Loucy (cell line): ENCODE measurements at regions not wholly inside any gene's neighbourhood (a gene's known extent, or its start where the extent isn't known, plus 50 kb on each side); places are given as distances from the start of the nearest gene placed in this dataset.

ENCODE experiments used
- H2AFZ ChIP-seq: fragments of 200-600 bp; sonication (generic); 2 replicates; pipeline ENCODE4 v1.6.0; 2016; ENCODE audit warnings: antibody characterized with exemption, mild to moderate bottlenecking, low read length, moderate library complexity
- H3F3A ChIP-seq: fragments of 200-600 bp; 2 replicates; pipeline ENCODE4 v1.6.0; 2016; ENCODE audit warnings: antibody characterized with exemption, low read depth, mild to moderate bottlenecking
- H3K27me3 ChIP-seq: fragments of 200-600 bp; sonication (generic); 2 replicates; pipeline ENCODE4 v1.6.1; 2014; ENCODE audit warnings: low read length, mild to moderate bottlenecking; ENCODE audit not compliant: insufficient read depth, poor library complexity, severe bottlenecking
- H3K36me3 ChIP-seq: fragments of 200-600 bp; sonication (generic); 2 replicates; pipeline ENCODE4 v1.6.1; 2016; ENCODE audit warnings: low read length; ENCODE audit not compliant: insufficient read depth
- H3K4me1 ChIP-seq: fragments of 200-600 bp; sonication (generic); 2 replicates; pipeline ENCODE4 v1.5.1; 2014; ENCODE audit warnings: low read length, mild to moderate bottlenecking; ENCODE audit not compliant: insufficient read depth, poor library complexity, severe bottlenecking
- H3K4me2 ChIP-seq: fragments of 200-600 bp; sonication (generic); 2 replicates; pipeline ENCODE4 v1.6.0; 2014; ENCODE audit warnings: antibody characterized with exemption, low read length, low read depth, mild to moderate bottlenecking; ENCODE audit not compliant: poor library complexity, severe bottlenecking
- H3K4me3 ChIP-seq: fragments of 200-600 bp; sonication (generic); 2 replicates; pipeline ENCODE4 v1.5.1; 2014; ENCODE audit warnings: low read length, mild to moderate bottlenecking, mixed read lengths; ENCODE audit not compliant: poor library complexity, severe bottlenecking
- H3K79me2 ChIP-seq: fragments of 200-600 bp; sonication (generic); 2 replicates; pipeline ENCODE4 v1.6.1; 2014; ENCODE audit warnings: low read length; ENCODE audit not compliant: insufficient read depth
- H3K9ac ChIP-seq: fragments of 200-600 bp; sonication (generic); 2 replicates; pipeline ENCODE4 v1.6.0; 2014; ENCODE audit warnings: mild to moderate bottlenecking, low read depth, low read length, moderate library complexity; ENCODE audit not compliant: poor library complexity, severe bottlenecking
- H3K9me2 ChIP-seq: fragments of 200-600 bp; sonication (generic); replicated peaks from 2 replicates; pipeline ENCODE4 v1.6.1; 2016; ENCODE audit warnings: low read depth, low read length, mixed read lengths
- H3K9me3 ChIP-seq: fragments of 200-600 bp; sonication (generic); 2 replicates; pipeline ENCODE4 v1.6.1; 2014; ENCODE audit warnings: mild to moderate bottlenecking, antibody characterized with exemption, low read length, low read depth; ENCODE audit not compliant: insufficient read depth
- H4K20me1 ChIP-seq: fragments of 200-600 bp; sonication (generic); 2 replicates; pipeline ENCODE4 v1.6.0; 2014; ENCODE audit warnings: antibody characterized with exemption, low read length, mild to moderate bottlenecking; ENCODE audit not compliant: insufficient read depth, poor library complexity, severe bottlenecking
- EZH2phosphoT487 ChIP-seq: fragments of 200-600 bp; IDR thresholded peaks from 2 replicates; pipeline ENCODE4 v1.6.1; 2018; ENCODE audit warnings: antibody characterized with exemption, mild to moderate bottlenecking, moderate library complexity, borderline replicate concordance
- TF ChIP-seq, protein P1 (sequence below): fragments of 200-600 bp; sonication (generic); conservative IDR thresholded peaks from 2 replicates; pipeline ENCODE4 v1.5.1; 2014; ENCODE audit warnings: mild to moderate bottlenecking, antibody characterized with exemption, low read length

DNA sequence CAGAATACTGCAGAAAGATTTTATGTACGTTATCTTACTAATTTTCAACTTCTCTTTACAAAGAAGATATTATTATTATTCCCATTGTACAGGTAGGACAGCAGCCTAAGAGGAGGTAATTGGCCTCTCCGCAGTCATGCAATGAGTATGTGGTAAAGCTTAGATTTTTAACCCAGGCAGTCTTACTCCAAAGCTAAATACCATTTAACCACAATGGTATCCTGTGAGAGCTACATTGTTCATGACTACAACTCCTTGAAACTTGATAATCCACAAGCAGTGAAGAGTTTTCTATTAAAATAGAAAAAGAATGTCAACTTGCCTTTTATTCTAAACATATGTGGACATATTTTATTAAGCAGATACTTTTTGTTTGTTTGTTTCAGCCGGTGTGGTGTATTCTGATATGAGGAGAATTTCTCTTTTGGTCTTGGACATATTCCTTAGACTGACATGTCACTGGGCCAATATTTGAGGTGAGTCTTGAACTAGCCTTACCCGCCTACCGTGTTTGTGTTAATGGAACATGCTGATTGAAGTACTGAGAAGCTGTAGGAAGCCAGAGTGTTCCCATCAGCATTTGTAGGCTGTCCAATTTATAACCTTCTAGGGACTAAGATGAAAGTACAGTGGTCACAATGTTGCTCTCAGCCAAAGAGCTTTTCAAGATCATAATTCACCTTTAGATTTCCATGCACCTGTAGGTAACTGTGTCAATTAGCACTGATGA lies 293.9 kb upstream of the DCC start:
- Histone ChIP-seq H2AFZ (no peak overlapping the region), H3F3A (no peaks in the 10 kb centered on the region), H3K9ac (no peak overlapping the region), H4K20me1 (no peaks in the 10 kb centered on the region), H3K36me3 (no peaks in the 10 kb centered on the region), H3K79me2 (no peaks in the 10 kb centered on the region), H3K9me3 (no peaks in the 10 kb centered on the region), H3K9me2 (no peaks in the 10 kb centered on the region), H3K4me2 (no peak overlapping the region), H3K27me3 (no peaks in the 10 kb centered on the region), H3K4me3 (no peak overlapping the region), H3K4me1 (no peaks in the 10 kb centered on the region)
- TF ChIP-seq EZH2phosphoT487, result no peak
- TF ChIP-seq, protein P1, sequence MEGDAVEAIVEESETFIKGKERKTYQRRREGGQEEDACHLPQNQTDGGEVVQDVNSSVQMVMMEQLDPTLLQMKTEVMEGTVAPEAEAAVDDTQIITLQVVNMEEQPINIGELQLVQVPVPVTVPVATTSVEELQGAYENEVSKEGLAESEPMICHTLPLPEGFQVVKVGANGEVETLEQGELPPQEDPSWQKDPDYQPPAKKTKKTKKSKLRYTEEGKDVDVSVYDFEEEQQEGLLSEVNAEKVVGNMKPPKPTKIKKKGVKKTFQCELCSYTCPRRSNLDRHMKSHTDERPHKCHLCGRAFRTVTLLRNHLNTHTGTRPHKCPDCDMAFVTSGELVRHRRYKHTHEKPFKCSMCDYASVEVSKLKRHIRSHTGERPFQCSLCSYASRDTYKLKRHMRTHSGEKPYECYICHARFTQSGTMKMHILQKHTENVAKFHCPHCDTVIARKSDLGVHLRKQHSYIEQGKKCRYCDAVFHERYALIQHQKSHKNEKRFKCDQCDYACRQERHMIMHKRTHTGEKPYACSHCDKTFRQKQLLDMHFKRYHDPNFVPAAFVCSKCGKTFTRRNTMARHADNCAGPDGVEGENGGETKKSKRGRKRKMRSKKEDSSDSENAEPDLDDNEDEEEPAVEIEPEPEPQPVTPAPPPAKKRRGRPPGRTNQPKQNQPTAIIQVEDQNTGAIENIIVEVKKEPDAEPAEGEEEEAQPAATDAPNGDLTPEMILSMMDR, result no peak

DNA sequence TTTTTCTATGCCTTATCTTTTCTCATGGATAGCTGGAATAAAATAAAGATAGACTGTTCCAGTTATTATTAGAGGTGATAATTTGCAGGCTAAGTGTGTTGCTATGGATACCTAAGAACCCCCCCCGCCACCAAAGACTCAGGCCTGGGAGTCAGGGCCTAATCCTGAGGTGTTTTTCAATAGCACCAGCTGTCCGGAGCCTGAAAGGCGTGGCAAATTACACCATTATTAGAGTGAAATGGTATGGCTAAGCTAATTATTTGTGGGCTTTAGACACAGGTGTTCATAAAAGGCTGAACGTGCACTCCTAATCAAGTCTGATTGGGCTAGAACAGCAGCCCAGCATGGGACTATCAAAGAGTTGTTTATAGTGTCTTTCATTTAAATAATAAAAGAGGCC lies 293.2 kb upstream of the DCC start:
- no peak overlapping the region for H3K4me3 ChIP-seq
- no peak overlapping the region for H3K4me2 ChIP-seq
- TF ChIP-seq, protein P1, result no peak
- no peak for TF ChIP-seq EZH2phosphoT487
- no peaks in the 10 kb centered on the region for H4K20me1 ChIP-seq
- no peaks in the 10 kb centered on the region for H3K4me1 ChIP-seq
- no peak overlapping the region for H2AFZ ChIP-seq
- no peaks in the 10 kb centered on the region for H3F3A ChIP-seq
- H3K36me3 ChIP-seq, result no peaks in the 10 kb centered on the region
- H3K27me3 ChIP-seq, result no peaks in the 10 kb centered on the region
- H3K79me2 ChIP-seq, result no peaks in the 10 kb centered on the region
- H3K9ac ChIP-seq, result no peak overlapping the region
- no peaks in the 10 kb centered on the region for H3K9me3 ChIP-seq
- H3K9me2 ChIP-seq, result no peaks in the 10 kb centered on the region

DNA sequence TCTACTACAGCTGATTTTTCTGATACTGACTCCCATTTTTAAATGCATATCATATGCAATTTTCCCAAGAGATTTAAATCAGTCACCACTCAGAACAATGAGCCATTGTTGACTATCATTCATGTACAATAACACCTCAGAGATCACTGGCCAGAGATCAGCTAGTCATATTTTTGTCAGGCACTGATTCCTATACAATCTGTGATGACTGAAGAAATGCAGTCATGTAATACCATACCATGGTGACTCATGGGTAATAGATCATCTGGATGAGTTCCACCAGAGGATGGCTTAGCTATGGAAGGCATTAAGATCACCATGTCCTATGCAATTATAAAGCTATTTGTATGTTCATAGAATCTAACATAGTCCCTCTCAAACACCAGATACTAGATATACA lies 285.7 kb upstream of the DCC start:
- H3K9me3 ChIP-seq, result no peaks in the 10 kb centered on the region
- H3K9me2 ChIP-seq, result no peaks in the 10 kb centered on the region
- no peaks in the 10 kb centered on the region for H3K4me1 ChIP-seq
- no peaks in the 10 kb centered on the region for H3K27me3 ChIP-seq
- no peaks in the 10 kb centered on the region for H4K20me1 ChIP-seq
- H3K4me2 ChIP-seq, result no peak overlapping the region
- TF ChIP-seq, protein P1, result no peak
- TF ChIP-seq EZH2phosphoT487, result no peak
- H3K36me3 ChIP-seq, result no peaks in the 10 kb centered on the region
- H2AFZ ChIP-seq, result no peak overlapping the region
- no peak overlapping the region for H3K4me3 ChIP-seq
- no peaks in the 10 kb centered on the region for H3K79me2 ChIP-seq
- no peaks in the 10 kb centered on the region for H3F3A ChIP-seq
- no peak overlapping the region for H3K9ac ChIP-seq
